H9 (cell line): ENCODE measurements at regions not wholly inside any gene's neighbourhood (a gene's known extent, or its start where the extent isn't known, plus 50 kb on each side); places are given as distances from the start of the nearest gene placed in this dataset.

ENCODE experiments used
- DNase-seq: peaks from one replicate; pipeline ENCODE4 v3.0.0-alpha.2; 2017
- H2AFZ ChIP-seq: one replicate; pipeline ENCODE4 v1.6.1; 2013; ENCODE audit warnings: mild to moderate bottlenecking, low read length, control low read depth, moderate library complexity
- H2AK5ac ChIP-seq: 2 replicates; pipeline ENCODE4 v1.6.1; 2013; ENCODE audit warnings: low read length, control low read depth, mixed read lengths; ENCODE audit not compliant: insufficient read length
- H2BK120ac ChIP-seq: one replicate; pipeline ENCODE4 v1.6.1; 2013; ENCODE audit warnings: low read depth, mild to moderate bottlenecking, low read length, control low read depth, inconsistent platforms; ENCODE audit not compliant: poor library complexity, severe bottlenecking
- H2BK12ac ChIP-seq: 2 replicates; pipeline ENCODE4 v1.6.1; 2013; ENCODE audit warnings: low read length, control low read depth, mixed read lengths, low read depth; ENCODE audit not compliant: insufficient read length
- H2BK15ac ChIP-seq: 2 replicates; pipeline ENCODE4 v1.6.1; 2013; ENCODE audit warnings: low read depth, low read length, control low read depth
- H2BK20ac ChIP-seq: one replicate; pipeline ENCODE4 v1.6.1; 2013; ENCODE audit warnings: low read depth, mild to moderate bottlenecking, low read length, control low read depth, inconsistent platforms; ENCODE audit not compliant: poor library complexity, severe bottlenecking
- H2BK5ac ChIP-seq: 2 replicates; pipeline ENCODE4 v1.6.1; 2013; ENCODE audit warnings: low read length, control low read depth, mixed read lengths; ENCODE audit not compliant: insufficient read length
- H3K14ac ChIP-seq: 2 replicates; pipeline ENCODE4 v1.6.1; 2013; ENCODE audit warnings: low read length, control low read depth; ENCODE audit not compliant: insufficient read depth
- H3K18ac ChIP-seq: 2 replicates; pipeline ENCODE4 v1.6.1; 2013; ENCODE audit warnings: low read depth, mild to moderate bottlenecking, mixed read lengths, low read length, control low read depth; ENCODE audit not compliant: insufficient read length
- H3K23ac ChIP-seq: 2 replicates; pipeline ENCODE4 v1.6.1; 2013; ENCODE audit warnings: low read length, control low read depth, mixed read lengths, low read depth; ENCODE audit not compliant: insufficient read length
- H3K23me2 ChIP-seq: 2 replicates; pipeline ENCODE4 v1.6.1; 2013; ENCODE audit warnings: low read depth, mild to moderate bottlenecking, mixed read lengths, low read length, control low read depth; ENCODE audit not compliant: insufficient read length, poor library complexity, severe bottlenecking
- H3K27ac ChIP-seq: 2 replicates; pipeline ENCODE4 v1.5.1; 2013; ENCODE audit warnings: low read length, control low read depth, mixed read lengths, low read depth; ENCODE audit not compliant: insufficient read length
- H3K27me3 ChIP-seq: 2 replicates; pipeline ENCODE4 v1.6.1; 2013; ENCODE audit warnings: low read length, control low read depth, inconsistent platforms; ENCODE audit not compliant: insufficient read depth
- H3K4ac ChIP-seq: 2 replicates; pipeline ENCODE4 v1.6.1; 2013; ENCODE audit warnings: low read depth, mild to moderate bottlenecking, control low read depth, inconsistent platforms, low read length, moderate library complexity
- H3K4me1 ChIP-seq: 2 replicates; pipeline ENCODE4 v1.6.1; 2013; ENCODE audit warnings: low read length, control low read depth, inconsistent platforms; ENCODE audit not compliant: insufficient read depth
- H3K4me2 ChIP-seq: 2 replicates; pipeline ENCODE4 v1.6.1; 2013; ENCODE audit warnings: low read length, control low read depth, mixed read lengths; ENCODE audit not compliant: insufficient read length, insufficient read depth
- H3K56ac ChIP-seq: 2 replicates; pipeline ENCODE4 v1.6.1; 2013; ENCODE audit warnings: low read depth, mild to moderate bottlenecking, mixed read lengths, low read length, control low read depth; ENCODE audit not compliant: insufficient read length
- H3K79me1 ChIP-seq: 2 replicates; pipeline ENCODE4 v1.6.1; 2013; ENCODE audit warnings: low read depth, mild to moderate bottlenecking, moderate library complexity, low read length, control low read depth, inconsistent platforms; ENCODE audit not compliant: insufficient read depth, poor library complexity, severe bottlenecking
- H3K79me2 ChIP-seq: 2 replicates; pipeline ENCODE4 v1.6.1; 2013; ENCODE audit warnings: low read length, control low read depth, inconsistent platforms; ENCODE audit not compliant: insufficient read depth
- H3K9ac ChIP-seq: 2 replicates; pipeline ENCODE4 v1.6.1; 2013; ENCODE audit warnings: low read length, control low read depth, mixed read lengths; ENCODE audit not compliant: insufficient read length; ENCODE audit errors: extremely low read depth
- H3K9me3 ChIP-seq: one replicate; pipeline ENCODE4 v1.6.1; 2013; ENCODE audit warnings: low read depth, low read length, inconsistent platforms; ENCODE audit not compliant: control insufficient read depth
- H3T11ph ChIP-seq: one replicate; pipeline ENCODE4 v1.6.1; 2013; ENCODE audit warnings: mild to moderate bottlenecking, low read length, control low read depth, inconsistent platforms
- H4K20me1 ChIP-seq: one replicate; pipeline ENCODE4 v1.6.1; 2013; ENCODE audit not compliant: control insufficient read depth, insufficient read length, insufficient read depth
- H4K5ac ChIP-seq: 2 replicates; pipeline ENCODE4 v1.6.1; 2013; ENCODE audit warnings: low read depth, mild to moderate bottlenecking, mixed read lengths, low read length, control low read depth; ENCODE audit not compliant: insufficient read length
- H4K8ac ChIP-seq: replicated peaks from 2 replicates; pipeline ENCODE4 v1.6.1; 2013; ENCODE audit warnings: low read length, control low read depth, mixed read lengths, low read depth; ENCODE audit not compliant: insufficient read length
- H4K91ac ChIP-seq: 2 replicates; pipeline ENCODE4 v1.6.1; 2013; ENCODE audit warnings: low read depth, mild to moderate bottlenecking, moderate library complexity, mixed read lengths, low read length, control low read depth; ENCODE audit not compliant: insufficient read length
- H3K27ac Mint-ChIP-seq, 3 experiments: 2 replicates in 2 of 3; 3 replicates in 1 of 3; pipeline ENCODE4 v1.8.0; 2020 to 2021; ENCODE audit warnings: mixed read lengths in 3 of 3, mild to moderate bottlenecking in 1 of 3, moderate library complexity in 1 of 3
- H3K27me3 Mint-ChIP-seq: 2 replicates; pipeline ENCODE4 v1.8.0; 2021; ENCODE audit warnings: low read depth, mild to moderate bottlenecking, moderate library complexity, mixed read lengths
- H3K36me3 Mint-ChIP-seq, 3 experiments: 2 replicates in 2 of 3; 3 replicates in 1 of 3; pipeline ENCODE4 v1.8.0; 2020 to 2021; ENCODE audit warnings: low read depth in 3 of 3, mixed read lengths in 3 of 3; ENCODE audit not compliant: insufficient read depth in 1 of 3
- H3K4me1 Mint-ChIP-seq, 2 experiments: 2 replicates each; pipeline ENCODE4 v1.8.0; 2020; ENCODE audit warnings: mixed read lengths in 2 of 2
- H3K4me3 Mint-ChIP-seq, 2 experiments: 2 replicates in 1 of 2; 3 replicates in 1 of 2; pipeline ENCODE4 v1.8.0; 2020 to 2021; ENCODE audit warnings: mild to moderate bottlenecking in 2 of 2, mixed read lengths in 2 of 2, moderate library complexity in 1 of 2
- H3K9me3 Mint-ChIP-seq, 2 experiments: 2 replicates in 1 of 2; 3 replicates in 1 of 2; pipeline ENCODE4 v1.8.0; 2020; ENCODE audit warnings: mild to moderate bottlenecking in 2 of 2, mixed read lengths in 2 of 2, moderate library complexity in 1 of 2
- WGBS: extraction: QIAGEN DNeasy Blood & Tissue Kit; methylation state at CpG from one replicate; pipeline ENCODE4 v1.1.7; 2013; ENCODE audit warnings: missing lambda C conversion rate, low lambda C conversion rate, mixed read lengths; ENCODE audit not compliant: insufficient read length; ENCODE audit errors: extremely low coverage; 5-methylcytosine and 5-hydroxymethylcytosine counted together
- TF ChIP-seq, protein P1 (sequence below): fragments of 200-600 bp; sonication (generic); conservative IDR thresholded peaks from 3 replicates; pipeline ENCODE4 v1.8.0; 2021; ENCODE audit warnings: antibody characterized with exemption, mild to moderate bottlenecking

DNA sequence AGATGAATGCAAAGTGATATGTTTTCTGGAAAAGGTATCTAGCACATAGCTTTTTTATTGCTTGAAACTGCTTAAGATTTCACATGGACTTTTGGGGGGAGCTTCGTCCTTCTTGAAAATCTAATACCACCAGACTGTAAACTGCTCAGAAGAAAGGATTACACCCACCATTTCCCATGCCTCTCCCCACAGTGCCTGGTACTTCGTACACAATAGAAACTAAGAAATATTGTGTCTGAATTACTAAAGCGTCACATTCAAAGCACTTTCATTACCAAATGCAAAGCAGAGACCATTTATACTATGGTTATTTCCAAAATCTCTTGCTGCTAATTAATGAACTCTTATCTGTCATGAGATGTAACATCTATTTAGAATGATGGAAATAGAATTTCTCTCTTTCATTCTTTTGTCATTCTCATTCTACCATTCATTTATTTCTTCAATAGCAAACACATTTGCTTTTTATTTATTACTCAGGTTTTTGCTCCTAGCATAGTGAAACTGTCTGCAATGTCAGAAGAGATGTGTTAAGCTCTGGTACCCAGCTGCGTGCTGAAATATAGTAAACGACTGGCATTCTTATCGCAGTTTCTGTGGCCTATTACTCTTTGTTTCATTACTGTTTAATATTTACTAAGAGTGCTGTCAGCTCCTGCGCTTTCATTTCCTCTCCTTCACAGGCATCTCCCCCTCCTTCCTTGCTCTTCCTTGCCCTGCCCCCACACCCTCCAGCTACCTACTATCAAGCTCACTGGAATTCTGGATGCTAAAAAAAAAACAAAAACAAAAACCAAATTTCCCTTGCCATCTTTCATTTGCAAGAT is 51.4 kb upstream of the RAPGEF2 start:
- Histone ChIP-seq H3K27me3 (no peaks in the 10 kb centered on the region), H3T11ph (no peak overlapping the region), H2AFZ (peak overlapping the region; percentile 90), H3K56ac (no peak overlapping the region), H3K79me1 (no peaks in the 10 kb centered on the region), H2BK12ac (no peak overlapping the region), H3K27ac (no peak overlapping the region), H2BK120ac (no peak overlapping the region), H3K4me2 (no peak overlapping the region), H4K5ac (no peak overlapping the region), H4K20me1 (no peaks in the 10 kb centered on the region), H2BK5ac (no peak overlapping the region), H3K14ac (no peak overlapping the region), H3K4me1 (peaks cover 15% of the 10 kb centered on the region), H2AK5ac (no peak overlapping the region), H4K91ac (no peak overlapping the region), H2BK20ac (no peak overlapping the region), H2BK15ac (no peak overlapping the region), H3K4ac (no peak overlapping the region), H3K18ac (no peak overlapping the region), H3K23me2 (no peaks in the 10 kb centered on the region), H3K9me3 (no peaks in the 10 kb centered on the region), H3K79me2 (no peaks in the 10 kb centered on the region), H4K8ac (no peak overlapping the region), H3K23ac (no peak overlapping the region), H3K9ac (no peak overlapping the region)
- H3K27me3 Mint-ChIP-seq = peaks cover 2% of the 10 kb centered on the region; the same call in 1 of the 2 replicates
- peaks cover 45 to 56% of the 10 kb centered on the region in 2 experiments for H3K4me1 Mint-ChIP-seq
- no CpG with 5 or more reads among the region's 7 CpGs for WGBS
- H3K4me3 Mint-ChIP-seq = peak overlapping the region in 1 of 2 experiments; percentile 8; a peak in 1 of 5 replicates
- no peak for DNase-seq
- peak overlapping the region; percentile 19 to 74 (median 52); a peak in 4 of 7 replicates for H3K27ac Mint-ChIP-seq
- H3K36me3 Mint-ChIP-seq = no peaks in the 10 kb centered on the region
- TF ChIP-seq, protein P1, sequence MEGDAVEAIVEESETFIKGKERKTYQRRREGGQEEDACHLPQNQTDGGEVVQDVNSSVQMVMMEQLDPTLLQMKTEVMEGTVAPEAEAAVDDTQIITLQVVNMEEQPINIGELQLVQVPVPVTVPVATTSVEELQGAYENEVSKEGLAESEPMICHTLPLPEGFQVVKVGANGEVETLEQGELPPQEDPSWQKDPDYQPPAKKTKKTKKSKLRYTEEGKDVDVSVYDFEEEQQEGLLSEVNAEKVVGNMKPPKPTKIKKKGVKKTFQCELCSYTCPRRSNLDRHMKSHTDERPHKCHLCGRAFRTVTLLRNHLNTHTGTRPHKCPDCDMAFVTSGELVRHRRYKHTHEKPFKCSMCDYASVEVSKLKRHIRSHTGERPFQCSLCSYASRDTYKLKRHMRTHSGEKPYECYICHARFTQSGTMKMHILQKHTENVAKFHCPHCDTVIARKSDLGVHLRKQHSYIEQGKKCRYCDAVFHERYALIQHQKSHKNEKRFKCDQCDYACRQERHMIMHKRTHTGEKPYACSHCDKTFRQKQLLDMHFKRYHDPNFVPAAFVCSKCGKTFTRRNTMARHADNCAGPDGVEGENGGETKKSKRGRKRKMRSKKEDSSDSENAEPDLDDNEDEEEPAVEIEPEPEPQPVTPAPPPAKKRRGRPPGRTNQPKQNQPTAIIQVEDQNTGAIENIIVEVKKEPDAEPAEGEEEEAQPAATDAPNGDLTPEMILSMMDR = no peak
- no peaks in the 10 kb centered on the region; a peak in 1 of 5 replicates for H3K9me3 Mint-ChIP-seq
